Epithelial cell of proximal tubule (primary cell): ENCODE measurements at regions not wholly inside any gene's neighbourhood (a gene's known extent, or its start where the extent isn't known, plus 50 kb on each side); places are given as distances from the start of the nearest gene placed in this dataset.

ENCODE experiments used
- DNase-seq: peaks from one replicate; pipeline ENCODE4 v3.0.0-alpha.2; 2011; ENCODE audit warnings: low read depth
- H3K4me3 ChIP-seq: 2 replicates; pipeline ENCODE4 v1.5.1; 2011; ENCODE audit warnings: low read depth, mild to moderate bottlenecking, low read length
- TF ChIP-seq, protein P1 (sequence below): conservative IDR thresholded peaks from 2 replicates; pipeline ENCODE4 v1.5.1; 2012; ENCODE audit warnings: low read depth, mild to moderate bottlenecking, low read length

GRCh38 chr11:104594228-104594958, 303.9 kb downstream of the CASP12 start:
- DNase-seq: no peak
- TF ChIP-seq, protein P1, sequence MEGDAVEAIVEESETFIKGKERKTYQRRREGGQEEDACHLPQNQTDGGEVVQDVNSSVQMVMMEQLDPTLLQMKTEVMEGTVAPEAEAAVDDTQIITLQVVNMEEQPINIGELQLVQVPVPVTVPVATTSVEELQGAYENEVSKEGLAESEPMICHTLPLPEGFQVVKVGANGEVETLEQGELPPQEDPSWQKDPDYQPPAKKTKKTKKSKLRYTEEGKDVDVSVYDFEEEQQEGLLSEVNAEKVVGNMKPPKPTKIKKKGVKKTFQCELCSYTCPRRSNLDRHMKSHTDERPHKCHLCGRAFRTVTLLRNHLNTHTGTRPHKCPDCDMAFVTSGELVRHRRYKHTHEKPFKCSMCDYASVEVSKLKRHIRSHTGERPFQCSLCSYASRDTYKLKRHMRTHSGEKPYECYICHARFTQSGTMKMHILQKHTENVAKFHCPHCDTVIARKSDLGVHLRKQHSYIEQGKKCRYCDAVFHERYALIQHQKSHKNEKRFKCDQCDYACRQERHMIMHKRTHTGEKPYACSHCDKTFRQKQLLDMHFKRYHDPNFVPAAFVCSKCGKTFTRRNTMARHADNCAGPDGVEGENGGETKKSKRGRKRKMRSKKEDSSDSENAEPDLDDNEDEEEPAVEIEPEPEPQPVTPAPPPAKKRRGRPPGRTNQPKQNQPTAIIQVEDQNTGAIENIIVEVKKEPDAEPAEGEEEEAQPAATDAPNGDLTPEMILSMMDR: no peak
- H3K4me3 ChIP-seq: no peak overlapping the region

- TF ChIP-seq, protein P1: no peak
Measured at GRCh38 chr11:104588970-104589369, 309.3 kb downstream of the CASP12 start.

GRCh38 chr11:104588446-104588845, 309.8 kb downstream of the CASP12 start:
- TF ChIP-seq, protein P1: no peak
- DNase-seq: no peak
- H3K4me3 ChIP-seq: no peak overlapping the region

More at GRCh38 chr11:104588970-104589369, 309.3 kb downstream of the CASP12 start:
- no peak overlapping the region for H3K4me3 ChIP-seq
- no peak for DNase-seq

- no peak overlapping the region for H3K4me3 ChIP-seq
- TF ChIP-seq, protein P1: no peak
- no peak for DNase-seq
Measured at GRCh38 chr11:104584823-104585222, 313.4 kb downstream of the CASP12 start.

DNA sequence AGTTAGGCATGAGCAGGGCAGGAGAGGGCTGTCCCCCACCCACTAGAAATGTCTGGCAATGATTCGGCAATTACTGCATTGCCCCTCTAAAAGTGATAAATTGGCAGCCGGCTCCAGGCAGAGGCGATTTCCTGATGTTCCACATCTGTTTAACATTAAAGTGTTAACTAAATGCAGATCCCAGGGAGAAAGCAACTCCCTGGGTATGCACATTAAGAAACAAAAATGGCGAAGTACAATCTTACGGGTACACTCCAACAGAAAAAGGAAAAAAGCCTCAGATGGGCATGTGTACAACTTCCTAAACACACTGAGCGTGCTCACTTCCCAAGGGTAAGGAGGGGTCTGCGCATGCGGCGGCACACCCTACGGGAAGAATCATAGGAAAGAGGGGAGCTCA, 314.4 kb downstream of the CASP12 start:
- DNase-seq: no peak

DNA sequence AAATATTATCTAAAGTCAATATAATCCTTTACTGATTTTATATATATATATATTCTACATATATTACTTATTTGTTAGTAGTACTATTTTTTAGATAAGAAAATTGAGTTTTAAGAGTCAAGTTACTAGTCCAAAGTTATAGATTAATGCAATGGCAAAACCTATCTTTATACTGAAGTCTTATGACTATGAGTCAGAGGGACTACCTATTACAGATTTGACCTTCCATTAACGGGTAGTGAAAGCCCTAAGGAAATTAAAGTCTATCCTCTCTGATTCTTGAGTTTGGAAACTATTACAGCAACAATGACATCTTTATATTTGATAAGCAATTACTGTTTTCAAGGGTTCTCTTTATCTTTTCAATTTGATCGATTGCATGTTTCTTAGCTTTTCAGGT, 315.8 kb downstream of the CASP12 start:
- TF ChIP-seq, protein P1: no peak
- H3K4me3 ChIP-seq: no peak overlapping the region
- no peak for DNase-seq

More for the DNA sequence above, 314.4 kb downstream of the CASP12 start:
- no peak overlapping the region for H3K4me3 ChIP-seq
- TF ChIP-seq, protein P1: no peak
